GM11168 (cell line): ENCODE measurements at regions not wholly inside any gene's neighbourhood (a gene's known extent, or its start where the extent isn't known, plus 50 kb on each side); places are given as distances from the start of the nearest gene placed in this dataset.
"Not testable (repeated sequence)": the region's sequence is repeated elsewhere in the genome, so short reads cannot be mapped to it uniquely, and the experiment has no call there.

Experiments
- in situ Hi-C: fragments of 300-500 bp; cut with MboI; formaldehyde crosslinking; loops from one replicate; pipeline ENCODE4 v1.12.0; 2022; ENCODE audit warnings: low sequenced_read_pairs; ENCODE audit not compliant: unreplicated experiment

- in situ Hi-C loops, result no loop called here
These were observed 87.6 kb upstream of the SMARCA2 start for GRCh38 chr9:1927546-1927945.

DNA sequence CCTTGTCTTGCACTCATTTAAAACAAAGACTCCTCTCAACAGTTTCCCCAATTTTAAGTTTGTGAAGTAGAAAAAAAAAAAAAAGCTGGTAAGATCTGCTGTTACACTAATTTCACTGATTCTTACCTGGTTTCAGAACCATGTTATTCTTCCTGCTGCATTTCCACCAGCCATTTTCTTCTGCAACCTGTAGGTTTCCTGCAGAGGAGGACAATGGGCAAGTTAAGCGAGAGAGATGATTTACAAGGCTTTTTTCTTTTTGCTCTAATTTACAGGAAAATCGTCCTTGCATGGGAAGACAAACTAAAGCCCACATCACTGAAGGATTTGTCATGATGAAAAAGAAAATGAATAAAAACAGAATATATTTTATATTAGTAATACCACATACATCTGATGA lies 86.0 kb upstream of the SMARCA2 start:
- in situ Hi-C loops, result no loop called here

DNA sequence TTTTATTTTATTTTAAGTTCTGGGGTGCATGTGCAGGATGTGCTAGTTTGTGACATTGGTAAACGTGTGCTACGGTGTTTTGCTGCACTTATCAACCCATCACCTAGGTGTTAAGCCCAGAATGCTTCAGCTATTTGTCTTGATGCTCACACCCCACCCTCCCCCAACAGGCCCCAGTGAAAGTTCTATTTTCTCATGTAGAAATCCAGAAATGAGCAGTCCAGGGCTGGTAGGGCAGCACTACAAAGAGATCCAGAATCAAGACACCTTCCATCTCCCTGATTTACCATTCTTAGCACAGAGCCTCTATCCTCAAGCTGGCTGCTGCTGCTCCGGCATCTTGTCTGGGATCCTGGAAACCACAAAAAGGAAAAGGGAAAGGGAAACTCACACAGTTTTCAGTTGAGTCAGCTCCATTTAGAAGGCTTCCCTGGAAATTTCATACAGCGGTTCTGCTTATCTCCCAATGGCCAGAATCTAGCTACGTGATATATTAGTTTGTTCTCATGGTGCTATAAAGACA lies 85.4 kb upstream of the SMARCA2 start:
- in situ Hi-C loops, result no loop called here

- in situ Hi-C loops, result not testable (repeated sequence)
These were observed 84.9 kb upstream of the SMARCA2 start for GRCh38 chr9:1930245-1930736.

GRCh38 chr9:1938135-1938534 lies 77.0 kb upstream of the SMARCA2 start:
- in situ Hi-C loops, result loop anchor here (5.0 kb wide), 1 partner anchor 51 kb away; no protein-coding TSS in a partner anchor

GRCh38 chr9:1938675-1939170 lies 76.4 kb upstream of the SMARCA2 start:
- in situ Hi-C loops, result loop anchor here (5.0 kb wide), 1 partner anchor 51 kb away; no protein-coding TSS in a partner anchor

- in situ Hi-C loops, result loop anchor here (5.0 kb wide), 1 partner anchor 52 kb away; no protein-coding TSS in a partner anchor
These were observed 75.7 kb upstream of the SMARCA2 start for GRCh38 chr9:1939466-1939865.

- in situ Hi-C loops, result loop anchor here (5.0 to 10.0 kb wide), 2 partner anchors 53 to 55 kb away; no protein-coding TSS in a partner anchor
These were observed 75.2 kb upstream of the SMARCA2 start for GRCh38 chr9:1939926-1940368.

GRCh38 chr9:1941989-1942388 lies 73.2 kb upstream of the SMARCA2 start:
- in situ Hi-C loops, result loop anchor here (10.0 kb wide), 1 partner anchor 53 kb away; no protein-coding TSS in a partner anchor

- in situ Hi-C loops, result loop anchor here (10.0 kb wide), 1 partner anchor 48 kb away; no protein-coding TSS in a partner anchor
These were observed 68.4 kb upstream of the SMARCA2 start for GRCh38 chr9:1946526-1947283.

GRCh38 chr9:1947438-1947837 lies 67.7 kb upstream of the SMARCA2 start:
- in situ Hi-C loops, result loop anchor here (10.0 kb wide), 1 partner anchor 47 kb away; no protein-coding TSS in a partner anchor

- in situ Hi-C loops, result loop anchor here (10.0 kb wide), 1 partner anchor 46 kb away; no protein-coding TSS in a partner anchor
These were observed 66.6 kb upstream of the SMARCA2 start for GRCh38 chr9:1948541-1948940.

DNA sequence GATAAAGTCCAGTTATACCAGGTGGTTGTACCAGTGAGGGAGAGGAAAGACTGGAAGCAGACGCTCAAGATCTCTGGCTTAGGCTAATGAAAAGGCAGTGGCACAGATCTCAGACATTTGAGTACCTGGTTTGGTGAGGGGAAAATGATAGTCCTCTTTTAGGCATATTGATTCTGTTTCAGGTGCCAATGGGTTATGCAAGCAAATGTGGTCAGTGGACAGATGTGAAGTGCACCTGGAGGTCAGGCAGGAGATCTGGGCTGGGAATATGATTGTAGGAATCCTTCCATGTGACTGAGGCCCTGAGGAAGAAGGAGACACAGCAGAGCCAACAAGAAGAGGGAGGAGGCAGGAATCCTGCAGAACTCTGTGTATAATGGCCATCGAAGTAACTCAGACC lies 63.7 kb upstream of the SMARCA2 start:
- in situ Hi-C loops, result no loop called here

GRCh38 chr9:1952001-1952400 lies 63.1 kb upstream of the SMARCA2 start:
- in situ Hi-C loops, result no loop called here

- in situ Hi-C loops, result no loop called here
These were observed 60.9 kb upstream of the SMARCA2 start for GRCh38 chr9:1954238-1954637.

- in situ Hi-C loops, result no loop called here
These were observed 58.2 kb upstream of the SMARCA2 start for GRCh38 chr9:1956958-1957357.

GRCh38 chr9:1957856-1958255 lies 57.3 kb upstream of the SMARCA2 start:
- in situ Hi-C loops, result no loop called here

GRCh38 chr9:1959371-1959770 lies 55.8 kb upstream of the SMARCA2 start:
- in situ Hi-C loops, result no loop called here

DNA sequence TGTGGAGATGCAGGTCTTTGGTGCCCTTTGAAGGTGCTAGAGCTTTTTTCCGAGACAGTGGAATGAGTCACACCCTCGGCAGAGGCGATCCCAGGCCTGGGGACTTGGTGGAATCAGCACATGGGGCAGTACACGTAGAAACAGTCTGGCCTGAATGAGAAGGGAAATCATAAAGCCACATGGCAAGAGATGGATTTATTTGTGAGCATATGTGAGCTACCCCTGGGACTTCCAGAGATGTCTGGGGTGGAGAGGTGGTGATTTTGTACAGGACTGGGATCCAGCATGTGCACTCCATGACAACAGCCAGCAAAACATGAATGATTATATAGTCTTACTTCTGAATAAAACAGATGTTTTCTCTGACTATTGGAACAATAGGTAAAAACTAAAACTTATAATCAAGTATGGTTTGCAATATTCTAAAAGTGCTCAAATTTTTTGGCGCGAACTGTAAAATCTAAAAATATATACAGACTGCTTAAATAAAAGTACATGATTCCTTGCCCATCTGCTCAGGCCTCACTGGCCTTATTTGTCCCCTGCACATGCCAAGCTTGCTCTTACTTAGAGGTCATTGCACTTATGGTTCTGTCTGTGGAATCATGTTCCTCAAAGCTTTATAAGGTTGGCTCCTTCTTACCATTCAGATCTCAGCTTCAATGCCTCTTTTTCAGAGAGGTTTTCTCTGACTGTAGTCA lies 54.7 kb upstream of the SMARCA2 start:
- in situ Hi-C loops, result no loop called here

DNA sequence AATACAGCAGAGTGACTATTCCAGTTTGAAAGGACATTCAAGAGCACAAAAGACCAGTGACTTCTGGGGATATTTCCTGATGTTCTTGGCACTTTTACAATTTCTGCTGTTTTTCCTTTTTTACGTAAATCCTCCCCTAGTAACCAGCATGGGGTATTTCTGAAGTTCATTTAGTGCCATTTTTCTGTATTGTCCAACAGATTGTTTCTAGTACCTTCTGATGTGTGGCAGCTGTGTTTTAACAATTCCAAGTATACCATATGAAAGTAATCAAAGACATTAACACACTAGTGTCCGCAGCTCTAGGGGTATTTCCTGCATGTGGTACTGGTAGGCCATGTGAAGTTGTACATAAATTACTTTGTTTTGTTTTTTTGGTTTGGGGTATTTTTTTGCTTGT lies 53.0 kb upstream of the SMARCA2 start:
- in situ Hi-C loops, result no loop called here
